D721Med (cell line): ENCODE measurements at regions not wholly inside any gene's neighbourhood (a gene's known extent, or its start where the extent isn't known, plus 50 kb on each side); places are given as distances from the start of the nearest gene placed in this dataset.

Experiments
- DNase-seq: peaks from one replicate; pipeline ENCODE4 v3.0.0; 2011; ENCODE audit warnings: low spot score; ENCODE audit not compliant: insufficient read length
- FAIRE-seq: peaks from 2 replicates; lab custom pipeline; 2011; peaks lifted over from hg19 to GRCh38; lab: Jason Lieb, UNC
- TF ChIP-seq, protein P1 (sequence below): IDR thresholded peaks from 2 replicates; pipeline ENCODE4 v1.5.1; 2012; ENCODE audit warnings: mild to moderate bottlenecking, control low read depth; ENCODE audit not compliant: insufficient read depth; ENCODE audit errors: missing control alignments

DNA sequence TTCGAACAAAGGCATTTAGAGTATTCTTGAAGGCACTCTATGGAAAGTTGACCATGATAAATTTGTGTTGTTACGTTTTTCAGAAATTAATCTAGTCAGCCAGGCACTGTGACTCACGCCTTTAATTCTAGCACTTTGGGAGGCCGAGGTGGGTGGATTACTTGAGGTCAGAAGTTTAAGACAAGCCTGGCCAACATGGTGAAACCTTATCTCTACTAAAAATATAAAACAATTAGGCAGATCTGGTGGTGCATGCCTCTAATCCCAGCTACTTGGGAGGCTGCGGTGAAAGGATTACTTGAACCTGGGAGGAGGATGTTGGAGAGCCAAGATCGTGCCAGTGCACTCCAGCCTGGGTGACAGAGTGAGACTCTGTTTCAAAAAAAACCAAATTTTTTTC is 130.6 kb upstream of the BRINP3 start:
- FAIRE-seq (no peak), DNase-seq (no peak)
- TF ChIP-seq, protein P1, sequence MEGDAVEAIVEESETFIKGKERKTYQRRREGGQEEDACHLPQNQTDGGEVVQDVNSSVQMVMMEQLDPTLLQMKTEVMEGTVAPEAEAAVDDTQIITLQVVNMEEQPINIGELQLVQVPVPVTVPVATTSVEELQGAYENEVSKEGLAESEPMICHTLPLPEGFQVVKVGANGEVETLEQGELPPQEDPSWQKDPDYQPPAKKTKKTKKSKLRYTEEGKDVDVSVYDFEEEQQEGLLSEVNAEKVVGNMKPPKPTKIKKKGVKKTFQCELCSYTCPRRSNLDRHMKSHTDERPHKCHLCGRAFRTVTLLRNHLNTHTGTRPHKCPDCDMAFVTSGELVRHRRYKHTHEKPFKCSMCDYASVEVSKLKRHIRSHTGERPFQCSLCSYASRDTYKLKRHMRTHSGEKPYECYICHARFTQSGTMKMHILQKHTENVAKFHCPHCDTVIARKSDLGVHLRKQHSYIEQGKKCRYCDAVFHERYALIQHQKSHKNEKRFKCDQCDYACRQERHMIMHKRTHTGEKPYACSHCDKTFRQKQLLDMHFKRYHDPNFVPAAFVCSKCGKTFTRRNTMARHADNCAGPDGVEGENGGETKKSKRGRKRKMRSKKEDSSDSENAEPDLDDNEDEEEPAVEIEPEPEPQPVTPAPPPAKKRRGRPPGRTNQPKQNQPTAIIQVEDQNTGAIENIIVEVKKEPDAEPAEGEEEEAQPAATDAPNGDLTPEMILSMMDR: no peak

DNA sequence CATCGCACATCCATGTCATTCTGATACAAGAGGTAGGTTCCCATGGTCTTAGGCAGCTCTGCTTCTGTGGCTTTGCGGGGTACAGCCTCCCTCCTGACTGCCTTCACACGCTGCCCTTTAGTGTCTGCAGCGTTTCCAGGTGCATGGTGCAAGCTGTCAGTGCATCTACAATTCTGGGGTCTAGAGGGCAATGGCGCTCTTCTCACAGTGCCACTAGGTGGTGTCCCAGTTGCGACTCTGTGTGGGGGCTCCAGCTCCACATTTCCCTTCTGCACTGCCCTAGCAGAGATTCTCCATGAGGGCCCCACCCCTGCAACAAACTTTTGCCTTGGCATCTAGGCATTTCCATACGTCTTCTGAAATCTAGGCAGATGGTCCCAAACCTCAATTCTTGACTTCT is 138.2 kb upstream of the BRINP3 start:
- TF ChIP-seq, protein P1: no peak
- no peak for FAIRE-seq
- DNase-seq: no peak

DNA sequence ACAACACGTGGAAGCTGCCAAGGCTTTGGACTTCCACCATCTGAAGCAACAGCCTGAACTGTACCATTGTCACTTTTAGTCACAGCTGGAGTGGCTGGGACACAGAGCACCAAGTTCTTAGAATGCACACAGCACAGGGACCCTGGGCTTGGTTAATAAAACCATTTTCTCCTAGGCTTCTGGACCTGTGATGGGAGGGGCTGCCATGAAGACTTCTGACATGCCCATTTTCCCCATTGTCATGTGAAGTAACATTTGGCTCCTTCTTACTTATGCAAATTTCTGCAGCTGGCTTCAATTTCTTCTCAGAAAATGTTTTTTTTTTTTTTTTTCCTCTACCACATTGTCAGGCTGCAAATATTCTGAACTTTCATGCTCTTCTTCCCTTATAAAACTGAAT is 138.6 kb upstream of the BRINP3 start:
- TF ChIP-seq, protein P1: no peak
- no peak for DNase-seq
- FAIRE-seq: no peak

DNA sequence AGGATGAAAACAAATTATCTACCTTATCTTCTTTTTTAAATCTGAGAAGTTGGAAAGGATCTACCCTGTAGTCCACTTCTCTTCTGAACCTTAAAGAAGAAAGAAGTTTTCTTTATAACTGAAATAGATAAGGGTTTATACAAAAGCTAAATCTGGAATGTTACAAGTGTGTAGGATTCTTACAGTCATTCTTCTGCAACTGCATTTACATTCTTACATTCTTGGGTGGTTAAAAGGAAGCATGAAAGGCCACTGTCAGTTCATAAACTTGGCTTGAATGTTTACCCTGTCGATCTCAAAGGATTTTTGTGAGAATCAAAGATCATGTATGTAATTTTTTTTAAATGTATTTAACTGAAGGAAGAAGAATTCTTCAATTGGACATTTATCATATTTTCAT is 142.1 kb upstream of the BRINP3 start:
- TF ChIP-seq, protein P1: no peak
- FAIRE-seq (peak; percentile 86), DNase-seq (no peak)

DNA sequence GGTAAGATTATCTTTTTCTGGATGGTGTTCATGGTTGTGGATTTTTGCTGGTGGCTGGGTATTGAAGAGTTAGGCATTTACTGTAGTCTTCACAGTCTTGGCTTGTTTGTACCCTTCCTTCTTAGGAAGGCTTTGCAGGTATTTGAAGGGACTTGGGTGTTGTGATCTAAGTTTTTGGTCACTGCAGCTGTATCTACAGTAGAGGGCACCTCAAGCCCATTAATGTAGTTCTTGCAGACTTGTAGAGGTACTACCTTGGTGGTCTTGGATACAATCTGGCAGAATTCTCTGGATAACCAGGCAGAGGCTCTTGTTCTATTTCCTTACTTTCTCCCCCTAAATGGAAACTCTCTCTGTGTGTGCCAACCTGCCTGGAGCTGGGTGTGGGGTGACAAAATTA is 155.8 kb upstream of the BRINP3 start:
- TF ChIP-seq, protein P1: peak; percentile 36
- no peak for FAIRE-seq
- DNase-seq: no peak

DNA sequence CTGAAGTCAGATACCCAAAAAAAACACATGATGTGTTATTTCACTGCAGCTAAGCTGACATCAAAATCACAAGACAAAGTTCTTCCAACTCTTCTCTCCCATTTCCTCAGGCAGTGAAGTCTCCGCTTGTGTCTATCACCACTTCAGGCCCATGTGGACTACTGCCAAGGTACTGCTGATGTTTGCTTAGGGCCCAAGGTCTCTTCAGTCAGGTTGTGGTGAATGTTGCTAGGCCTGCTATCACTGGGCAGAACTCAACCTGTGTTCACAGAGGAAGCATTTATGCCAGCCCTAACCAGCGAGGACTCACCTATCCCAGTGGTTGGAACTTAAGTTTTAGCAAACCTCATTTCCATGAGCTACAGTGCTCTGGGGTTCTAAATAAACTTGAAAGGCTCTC is 156.5 kb upstream of the BRINP3 start:
- TF ChIP-seq, protein P1: no peak

DNA sequence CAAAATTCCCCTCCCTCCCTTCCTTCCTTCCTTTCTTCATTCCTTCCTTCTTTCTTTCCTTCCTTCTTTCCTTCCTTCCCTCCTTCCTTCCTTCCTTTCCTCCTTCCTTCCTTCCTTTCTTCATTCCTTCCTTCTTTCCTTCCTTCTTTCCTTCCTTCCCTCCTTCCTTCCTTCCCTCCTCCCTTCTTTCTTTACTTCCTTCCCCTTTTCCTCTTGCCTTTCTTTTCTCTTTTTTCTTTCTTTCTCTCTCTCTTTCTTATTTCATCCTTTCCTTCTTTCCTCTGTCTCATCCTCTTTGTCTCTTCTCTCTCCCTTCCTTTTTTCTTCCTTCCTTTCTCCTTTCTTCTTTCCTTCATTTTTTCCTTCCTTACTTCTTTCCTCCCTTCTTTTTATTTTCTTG is 171.9 kb upstream of the BRINP3 start:
- FAIRE-seq (no peak), DNase-seq (no peak)
- TF ChIP-seq, protein P1: no peak

More for the DNA sequence above, 156.5 kb upstream of the BRINP3 start:
- FAIRE-seq (no peak), DNase-seq (no peak)
